Fibroblast of mammary gland (primary cell): ENCODE measurements at regions not wholly inside any gene's neighbourhood (a gene's known extent, or its start where the extent isn't known, plus 50 kb on each side); places are given as distances from the start of the nearest gene placed in this dataset.

ENCODE experiments used
- DNase-seq: peaks from one replicate; pipeline ENCODE4 v3.0.0-alpha.2; 2010; ENCODE audit warnings: low read depth
- H3K4me3 ChIP-seq: 2 replicates; pipeline ENCODE4 v1.5.1; 2011; ENCODE audit warnings: low read depth, mild to moderate bottlenecking, low read length, moderate library complexity; ENCODE audit not compliant: control insufficient read depth
- TF ChIP-seq, protein P1 (sequence below): conservative IDR thresholded peaks from 2 replicates; pipeline ENCODE4 v1.5.1; 2011; ENCODE audit warnings: low read depth, low read length, inconsistent platforms; ENCODE audit not compliant: control insufficient read depth, insufficient read depth

DNA sequence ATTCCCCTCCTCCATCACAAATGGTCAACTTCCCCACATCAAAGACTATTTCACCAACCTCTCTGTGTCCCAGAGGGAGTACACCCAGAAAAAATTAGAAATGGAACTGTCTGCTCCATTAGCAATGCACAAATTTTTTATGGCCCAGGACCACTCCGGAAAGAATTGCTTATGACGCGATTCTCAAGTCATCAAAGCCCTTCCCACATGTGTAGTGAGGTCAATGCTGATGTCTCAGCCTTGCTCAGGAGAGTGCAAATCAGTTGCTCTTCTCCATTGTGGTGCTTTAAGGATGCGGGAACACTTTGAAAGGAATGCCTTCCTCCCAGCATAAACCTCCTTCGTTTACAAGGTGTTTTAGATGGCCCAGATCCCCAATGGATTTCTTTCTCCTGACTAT, 518.3 kb downstream of the PPARGC1A start:
- no peak for DNase-seq
- no peak overlapping the region for H3K4me3 ChIP-seq
- TF ChIP-seq, protein P1, sequence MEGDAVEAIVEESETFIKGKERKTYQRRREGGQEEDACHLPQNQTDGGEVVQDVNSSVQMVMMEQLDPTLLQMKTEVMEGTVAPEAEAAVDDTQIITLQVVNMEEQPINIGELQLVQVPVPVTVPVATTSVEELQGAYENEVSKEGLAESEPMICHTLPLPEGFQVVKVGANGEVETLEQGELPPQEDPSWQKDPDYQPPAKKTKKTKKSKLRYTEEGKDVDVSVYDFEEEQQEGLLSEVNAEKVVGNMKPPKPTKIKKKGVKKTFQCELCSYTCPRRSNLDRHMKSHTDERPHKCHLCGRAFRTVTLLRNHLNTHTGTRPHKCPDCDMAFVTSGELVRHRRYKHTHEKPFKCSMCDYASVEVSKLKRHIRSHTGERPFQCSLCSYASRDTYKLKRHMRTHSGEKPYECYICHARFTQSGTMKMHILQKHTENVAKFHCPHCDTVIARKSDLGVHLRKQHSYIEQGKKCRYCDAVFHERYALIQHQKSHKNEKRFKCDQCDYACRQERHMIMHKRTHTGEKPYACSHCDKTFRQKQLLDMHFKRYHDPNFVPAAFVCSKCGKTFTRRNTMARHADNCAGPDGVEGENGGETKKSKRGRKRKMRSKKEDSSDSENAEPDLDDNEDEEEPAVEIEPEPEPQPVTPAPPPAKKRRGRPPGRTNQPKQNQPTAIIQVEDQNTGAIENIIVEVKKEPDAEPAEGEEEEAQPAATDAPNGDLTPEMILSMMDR = no peak

DNA sequence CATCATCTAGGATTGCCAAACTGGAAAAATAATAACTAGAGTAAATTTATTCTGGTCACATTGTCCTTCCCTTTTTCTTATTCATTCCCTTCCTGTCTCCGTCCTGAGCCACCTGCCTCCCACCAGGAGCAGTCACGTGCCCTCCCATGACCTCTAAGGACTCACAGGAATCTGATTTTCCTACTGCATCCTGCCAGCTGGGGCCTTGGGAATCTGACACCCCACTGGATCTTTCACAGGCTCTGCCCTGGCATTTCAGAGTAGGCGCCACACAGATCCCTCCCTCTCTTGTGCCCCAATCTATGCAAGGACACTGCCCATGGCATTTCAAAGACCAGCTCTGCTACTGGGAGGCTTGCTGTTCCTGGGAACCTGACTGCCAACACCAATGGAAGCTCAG, 520.5 kb downstream of the PPARGC1A start:
- TF ChIP-seq, protein P1 = no peak
- H3K4me3 ChIP-seq = no peak overlapping the region
- DNase-seq = no peak

DNA sequence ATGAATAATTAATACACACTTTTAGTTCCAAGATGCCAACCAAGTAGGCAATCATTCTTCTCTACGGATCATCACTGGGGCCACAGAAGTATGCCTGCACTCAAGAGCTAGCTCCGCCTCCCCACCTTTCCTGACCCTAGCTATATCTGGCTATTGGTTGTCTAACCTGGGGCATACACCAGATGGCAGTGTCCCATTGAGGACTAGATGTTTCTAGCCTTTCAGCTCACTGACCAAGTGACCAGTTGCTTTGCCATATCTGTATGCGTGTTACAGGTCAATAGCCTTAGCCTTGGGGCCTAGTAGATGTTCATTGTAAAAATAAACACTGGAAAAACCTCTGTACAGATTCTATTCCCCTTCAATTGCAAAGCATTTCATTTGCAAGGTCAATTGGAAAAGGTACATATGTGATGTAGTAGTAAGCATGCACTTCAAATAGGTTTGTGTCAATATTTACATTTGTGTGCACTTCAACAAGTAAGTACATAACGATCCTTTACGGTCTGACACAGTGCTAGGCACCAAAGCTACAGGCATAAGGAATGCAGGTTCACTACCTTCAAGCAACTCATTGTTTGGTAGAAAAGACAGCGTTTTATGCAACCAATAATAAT, 521.7 kb downstream of the PPARGC1A start:
- no peak for DNase-seq
- TF ChIP-seq, protein P1 = no peak
- no peak overlapping the region for H3K4me3 ChIP-seq

DNA sequence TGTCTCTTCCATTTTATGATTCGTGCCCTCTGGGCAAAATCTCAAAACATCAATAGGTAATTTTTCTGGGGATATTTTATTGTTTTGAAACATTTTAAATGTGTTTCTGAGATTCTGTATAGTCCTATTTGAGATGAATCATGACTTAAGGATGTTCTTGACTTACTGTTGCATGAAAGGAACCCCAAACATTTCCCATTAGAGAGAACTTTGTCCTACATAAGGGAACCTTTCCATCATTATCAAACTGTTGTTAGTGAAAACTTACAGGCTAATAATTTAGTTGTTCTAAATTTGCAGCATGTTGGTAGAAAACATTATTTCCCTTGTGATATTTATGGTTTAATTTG, 523.3 kb downstream of the PPARGC1A start:
- TF ChIP-seq, protein P1 = no peak
- DNase-seq = no peak
- no peak overlapping the region for H3K4me3 ChIP-seq

DNA sequence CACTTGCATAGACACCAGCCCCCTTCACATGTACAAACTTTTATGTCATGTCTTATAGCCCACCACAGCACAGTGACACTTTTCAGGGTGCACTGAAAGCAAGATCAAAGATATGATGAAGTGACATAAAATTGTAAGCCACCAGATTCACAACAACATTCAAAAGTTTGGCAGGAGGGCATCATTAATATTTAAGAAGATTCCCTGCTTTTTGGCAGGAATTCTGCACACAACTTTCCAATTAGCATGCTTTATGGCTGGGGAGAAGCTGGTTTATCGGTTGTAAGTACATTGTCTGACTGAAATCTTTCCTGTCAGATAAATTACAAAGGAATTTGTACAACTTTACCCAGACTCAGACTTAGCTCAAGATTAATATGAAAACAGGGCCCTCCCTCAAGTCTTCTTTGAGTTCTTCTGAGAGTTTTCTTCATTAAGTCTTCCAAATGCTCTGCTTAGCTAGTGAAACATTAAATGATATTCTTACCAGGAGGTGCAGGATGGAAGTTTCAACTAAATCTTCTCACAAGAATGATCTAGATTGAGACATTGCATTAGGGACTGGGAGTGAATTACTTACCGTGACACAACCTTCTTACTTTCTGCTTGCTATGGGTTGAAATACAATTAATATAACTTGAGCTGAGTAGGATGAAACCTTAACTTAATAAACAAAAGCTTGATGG, 523.8 kb downstream of the PPARGC1A start:
- DNase-seq = no peak
- no peak overlapping the region for H3K4me3 ChIP-seq

DNA sequence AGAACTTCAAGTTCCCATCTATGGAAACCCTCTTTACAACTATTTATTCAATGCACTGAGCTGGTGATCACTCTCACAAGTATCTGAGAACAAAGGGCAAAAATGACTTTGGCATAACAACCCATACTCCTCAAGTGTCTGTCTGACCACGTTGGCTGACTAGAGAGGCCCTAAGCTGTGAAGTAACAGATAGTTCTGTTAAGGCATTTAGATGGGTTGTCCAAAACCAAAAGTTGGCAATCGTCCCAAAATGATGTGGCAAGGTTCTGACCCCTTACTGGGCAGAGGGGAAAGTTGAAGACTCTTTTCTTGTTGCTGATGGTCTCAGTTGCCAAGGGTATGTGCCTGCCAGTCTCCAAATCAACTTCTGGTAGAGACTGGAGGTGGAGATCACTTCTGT, 524.8 kb downstream of the PPARGC1A start:
- H3K4me3 ChIP-seq = no peak overlapping the region
- no peak for DNase-seq
- TF ChIP-seq, protein P1 = no peak

More for the DNA sequence above, 523.8 kb downstream of the PPARGC1A start:
- TF ChIP-seq, protein P1 = no peak
